ENCODE measurements at regions not wholly inside any gene's neighbourhood (a gene's known extent, or its start where the extent isn't known, plus 50 kb on each side); places are given as distances from the start of the nearest gene placed in this dataset.

DNA sequence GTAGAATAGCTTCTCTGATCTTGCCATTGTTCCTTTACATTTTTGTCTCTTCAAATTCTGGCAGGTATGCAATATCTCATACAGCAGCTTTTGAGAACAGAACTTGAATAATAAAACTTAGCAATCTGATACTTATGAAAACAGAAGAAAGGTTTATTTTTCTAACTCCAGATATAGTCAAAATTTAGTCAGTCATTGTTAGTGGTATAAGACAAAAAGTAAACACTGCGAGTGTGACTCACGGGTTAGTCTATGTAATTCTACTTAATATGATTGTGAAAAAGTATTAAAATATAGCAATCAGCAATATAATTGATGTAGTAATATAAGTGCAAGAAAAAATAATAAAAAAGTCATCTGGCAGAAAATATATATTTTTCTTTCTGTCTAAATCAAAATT, 910.4 kb downstream of the DNAH5 start:
- no peak overlapping the region for H3K4me3 ChIP-seq (ENCODE audit: low read depth, low read length)
- DNase-seq (ENCODE audit: low read depth): no peak
- TF ChIP-seq, protein P1, sequence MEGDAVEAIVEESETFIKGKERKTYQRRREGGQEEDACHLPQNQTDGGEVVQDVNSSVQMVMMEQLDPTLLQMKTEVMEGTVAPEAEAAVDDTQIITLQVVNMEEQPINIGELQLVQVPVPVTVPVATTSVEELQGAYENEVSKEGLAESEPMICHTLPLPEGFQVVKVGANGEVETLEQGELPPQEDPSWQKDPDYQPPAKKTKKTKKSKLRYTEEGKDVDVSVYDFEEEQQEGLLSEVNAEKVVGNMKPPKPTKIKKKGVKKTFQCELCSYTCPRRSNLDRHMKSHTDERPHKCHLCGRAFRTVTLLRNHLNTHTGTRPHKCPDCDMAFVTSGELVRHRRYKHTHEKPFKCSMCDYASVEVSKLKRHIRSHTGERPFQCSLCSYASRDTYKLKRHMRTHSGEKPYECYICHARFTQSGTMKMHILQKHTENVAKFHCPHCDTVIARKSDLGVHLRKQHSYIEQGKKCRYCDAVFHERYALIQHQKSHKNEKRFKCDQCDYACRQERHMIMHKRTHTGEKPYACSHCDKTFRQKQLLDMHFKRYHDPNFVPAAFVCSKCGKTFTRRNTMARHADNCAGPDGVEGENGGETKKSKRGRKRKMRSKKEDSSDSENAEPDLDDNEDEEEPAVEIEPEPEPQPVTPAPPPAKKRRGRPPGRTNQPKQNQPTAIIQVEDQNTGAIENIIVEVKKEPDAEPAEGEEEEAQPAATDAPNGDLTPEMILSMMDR (IDR thresholded peaks at IDR 0.05; ENCODE audit: insufficient read depth, low read depth, low read length, missing control alignments): no peak

DNA sequence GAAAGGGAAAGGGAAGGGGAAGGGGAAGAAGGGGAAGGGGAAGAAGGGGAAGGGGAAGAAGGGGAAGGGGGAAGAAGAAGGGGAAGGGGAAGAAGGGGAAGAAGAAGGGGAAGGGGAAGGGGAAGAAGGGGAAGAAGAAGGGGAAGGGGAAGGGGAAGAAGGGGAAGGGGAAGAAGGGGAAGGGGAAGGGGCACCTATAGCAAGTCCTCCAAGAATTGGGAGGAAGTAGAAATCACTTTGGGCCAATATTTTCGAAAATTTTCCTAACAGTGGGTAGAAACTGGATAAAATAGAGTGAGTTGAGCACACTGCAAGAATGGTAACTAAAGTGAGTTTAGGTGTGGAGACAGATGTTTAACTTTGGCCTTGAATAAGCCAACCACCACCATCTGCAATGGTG, 915.3 kb downstream of the DNAH5 start:
- no peak for DNase-seq (ENCODE audit: low read depth)
- H3K4me3 ChIP-seq (ENCODE audit: low read depth, low read length): no peak overlapping the region
- TF ChIP-seq, protein P1 (IDR thresholded peaks at IDR 0.05; ENCODE audit: insufficient read depth, low read depth, low read length, missing control alignments): no peak

DNA sequence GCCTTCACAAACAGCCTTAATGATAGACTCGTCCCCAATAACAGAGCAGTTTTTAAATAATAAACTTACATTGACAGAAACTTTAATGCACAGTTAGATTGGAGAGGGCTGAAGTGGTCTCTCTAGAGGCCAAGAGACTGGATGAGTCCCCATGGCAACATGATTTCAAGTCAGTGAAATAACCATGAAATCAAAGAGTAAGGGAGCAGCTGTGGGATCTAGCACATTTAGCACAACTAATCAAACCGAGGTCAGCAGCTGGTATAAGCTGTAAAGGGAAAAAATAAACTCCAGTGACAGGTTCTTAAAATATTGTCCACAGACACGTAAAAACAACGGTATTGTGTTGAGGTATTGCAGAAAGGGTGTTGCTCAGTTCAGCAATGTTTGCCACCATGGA, 916.6 kb downstream of the DNAH5 start:
- no peak for DNase-seq (ENCODE audit: low read depth)
- no peak overlapping the region for H3K4me3 ChIP-seq (ENCODE audit: low read depth, low read length)
- TF ChIP-seq, protein P1 (IDR thresholded peaks at IDR 0.05; ENCODE audit: insufficient read depth, low read depth, low read length, missing control alignments): no peak

DNA sequence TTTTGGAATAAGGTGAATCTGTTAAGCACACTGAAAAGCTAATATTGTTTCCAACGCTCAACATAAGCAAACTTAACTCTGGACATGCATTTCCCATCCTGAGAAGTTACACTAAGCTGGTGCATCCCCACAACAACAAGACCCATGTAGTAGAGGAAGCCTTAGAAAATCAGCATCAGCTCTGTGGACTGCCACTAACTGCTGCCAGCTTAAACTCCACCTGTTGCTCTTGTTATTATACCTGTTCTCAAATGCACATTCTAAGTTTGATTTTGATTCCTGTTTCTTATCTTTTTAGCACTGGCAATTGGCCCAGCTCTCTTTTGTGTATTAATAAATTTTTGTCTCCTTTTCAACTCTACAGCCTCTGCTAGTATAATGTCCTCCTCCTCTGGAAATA, 924.8 kb downstream of the DNAH5 start:
- TF ChIP-seq, protein P1 (IDR thresholded peaks at IDR 0.05; ENCODE audit: insufficient read depth, low read depth, low read length, missing control alignments): no peak
- no peak overlapping the region for H3K4me3 ChIP-seq (ENCODE audit: low read depth, low read length)
- no peak for DNase-seq (ENCODE audit: low read depth)

DNA sequence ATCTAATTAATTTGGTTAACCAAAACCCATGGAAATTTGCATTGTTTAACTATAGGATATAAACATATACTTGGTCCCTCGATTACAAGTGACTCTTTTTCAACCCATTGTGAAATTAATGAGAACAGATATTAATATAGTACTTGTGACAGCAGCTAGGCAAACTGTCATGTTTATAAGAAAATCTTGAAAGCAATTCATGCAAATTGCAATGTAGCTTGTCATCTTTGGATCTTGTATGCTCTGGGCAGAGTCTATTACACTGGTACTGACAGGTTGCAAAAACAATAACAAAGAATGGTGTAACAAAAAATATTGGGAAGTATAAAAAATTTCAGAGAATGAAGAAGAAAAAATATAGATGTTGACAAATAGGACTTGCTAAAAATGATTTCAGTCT, 941.0 kb downstream of the DNAH5 start:
- TF ChIP-seq, protein P1 (IDR thresholded peaks at IDR 0.05; ENCODE audit: insufficient read depth, low read depth, low read length, missing control alignments): no peak
- DNase-seq (ENCODE audit: low read depth): no peak
- H3K4me3 ChIP-seq (ENCODE audit: low read depth, low read length): no peak overlapping the region

DNA sequence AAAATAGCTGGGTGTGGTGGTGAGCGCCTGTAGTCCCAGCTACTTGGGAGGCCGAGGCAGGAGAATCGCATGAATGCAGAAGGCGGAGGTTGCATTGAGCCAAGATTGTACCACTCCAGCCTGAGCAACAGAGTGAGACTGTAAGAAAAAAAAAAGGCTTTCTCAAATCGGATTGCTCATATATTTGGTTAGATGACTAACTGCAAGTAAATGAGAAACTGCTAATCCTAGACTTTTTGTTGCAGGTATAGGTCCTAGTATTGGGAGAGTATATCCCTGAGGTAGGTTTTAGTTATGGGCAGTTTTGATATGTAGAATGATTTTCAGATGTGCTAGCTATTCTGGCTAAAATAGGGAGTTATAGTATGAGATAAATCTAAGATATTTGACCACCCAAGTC, 944.8 kb downstream of the DNAH5 start:
- H3K4me3 ChIP-seq (ENCODE audit: low read depth, low read length): no peak overlapping the region
- no peak for DNase-seq (ENCODE audit: low read depth)
- TF ChIP-seq, protein P1 (IDR thresholded peaks at IDR 0.05; ENCODE audit: insufficient read depth, low read depth, low read length, missing control alignments): no peak

DNA sequence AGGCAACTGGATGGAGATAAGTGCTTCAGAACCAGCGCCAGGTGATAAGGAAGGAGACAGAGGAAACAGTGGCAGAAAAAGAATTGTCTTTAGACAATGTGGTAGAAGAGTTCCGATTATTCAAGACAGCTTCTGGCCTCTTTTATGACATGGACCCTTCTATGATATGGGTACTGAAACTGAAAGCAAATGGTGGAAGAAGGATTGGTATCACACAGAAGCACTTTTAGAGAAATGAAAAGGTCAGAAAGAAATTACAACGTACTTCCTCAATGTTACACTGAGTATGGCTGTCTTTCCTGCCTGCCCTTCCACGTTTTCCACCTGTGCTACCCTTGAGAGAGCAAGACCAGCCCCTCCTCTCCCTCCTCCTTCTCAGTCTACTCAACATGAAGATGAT, 959.3 kb downstream of the DNAH5 start:
- no peak for DNase-seq (ENCODE audit: low read depth)
- no peak overlapping the region for H3K4me3 ChIP-seq (ENCODE audit: low read depth, low read length)
- TF ChIP-seq, protein P1 (IDR thresholded peaks at IDR 0.05; ENCODE audit: insufficient read depth, low read depth, low read length, missing control alignments): no peak

Data from GM12865 (cell line).